Smooth muscle cell (in vitro differentiated cells): ENCODE measurements at regions not wholly inside any gene's neighbourhood (a gene's known extent, or its start where the extent isn't known, plus 50 kb on each side); places are given as distances from the start of the nearest gene placed in this dataset.

Experiments used
- DNase-seq: peaks from one replicate; lab custom pipeline; 2025; ENCODE audit not compliant: unreplicated experiment; lab: John Stamatoyannopoulos, UW
- H2AFZ ChIP-seq: fragments of 200-600 bp; sonication (generic); 2 replicates; pipeline ENCODE4 v1.6.0; 2016; ENCODE audit warnings: antibody characterized with exemption, low read depth, mild to moderate bottlenecking
- H3F3A ChIP-seq: fragments of 200-600 bp; sonication (generic); 2 replicates; pipeline ENCODE4 v1.6.0; 2017; ENCODE audit warnings: antibody characterized with exemption, low read depth
- H3K27ac ChIP-seq: fragments of 200-600 bp; sonication (generic); 2 replicates; pipeline ENCODE4 v1.5.1; 2016; ENCODE audit warnings: low read depth, mild to moderate bottlenecking
- H3K27me3 ChIP-seq: fragments of 200-600 bp; sonication (generic); 2 replicates; pipeline ENCODE4 v1.6.1; 2016; ENCODE audit warnings: low read depth, mild to moderate bottlenecking
- H3K36me3 ChIP-seq: fragments of 200-600 bp; sonication (generic); 2 replicates; pipeline ENCODE4 v1.5.1; 2016; ENCODE audit warnings: low read depth
- H3K4me1 ChIP-seq: fragments of 200-600 bp; sonication (generic); 2 replicates; pipeline ENCODE4 v1.5.1; 2016; ENCODE audit warnings: low read depth
- H3K4me2 ChIP-seq: fragments of 200-600 bp; sonication (generic); 2 replicates; pipeline ENCODE4 v1.6.0; 2016; ENCODE audit warnings: mild to moderate bottlenecking
- H3K4me3 ChIP-seq: fragments of 200-600 bp; sonication (generic); 2 replicates; pipeline ENCODE4 v1.5.1; 2016; ENCODE audit warnings: mild to moderate bottlenecking
- H3K79me2 ChIP-seq: fragments of 200-600 bp; sonication (generic); 2 replicates; pipeline ENCODE4 v1.6.0; 2016; ENCODE audit warnings: low read depth, mild to moderate bottlenecking
- H3K9ac ChIP-seq: fragments of 200-600 bp; sonication (generic); 2 replicates; pipeline ENCODE4 v1.6.0; 2016; ENCODE audit warnings: low read depth
- H3K9me3 ChIP-seq: fragments of 200-600 bp; sonication (generic); replicated peaks from 2 replicates; pipeline ENCODE4 v1.5.1; 2016; ENCODE audit warnings: low read depth
- H4K20me1 ChIP-seq: fragments of 200-600 bp; sonication (generic); 2 replicates; pipeline ENCODE4 v1.6.0; 2016; ENCODE audit warnings: low read depth
- WGBS: methylation state at CpG from one replicate; pipeline ENCODE4 v1.1.7; 2016; ENCODE audit warnings: low lambda C conversion rate; 5-methylcytosine and 5-hydroxymethylcytosine counted together
- TF ChIP-seq, protein P1 (sequence below): fragments of 200-600 bp; sonication (generic); IDR thresholded peaks from 2 replicates; pipeline ENCODE4 v1.5.1; 2017; ENCODE audit warnings: borderline replicate concordance, mild to moderate bottlenecking, antibody characterized with exemption; ENCODE audit not compliant: insufficient read depth, poor library complexity, severe bottlenecking

DNA sequence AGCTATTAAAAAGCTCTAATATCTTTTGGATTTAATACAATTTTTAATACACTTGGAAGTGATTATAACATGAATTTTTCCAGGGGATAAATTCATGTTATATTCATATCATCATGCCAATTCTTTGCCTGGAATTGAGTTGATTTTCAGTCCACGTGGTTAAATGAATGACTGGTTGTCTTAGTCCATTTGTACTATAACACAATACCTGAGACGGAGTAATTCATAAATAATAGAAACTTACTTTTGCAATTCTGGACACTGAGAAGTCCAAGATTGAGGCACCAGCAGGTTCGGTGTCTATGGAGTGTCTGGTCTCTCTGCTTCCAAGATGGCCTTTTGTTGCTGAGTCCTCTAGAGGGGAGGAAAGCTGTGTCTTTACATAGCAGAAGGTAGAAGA lies 66.2 kb upstream of the TRDN start:
- Histone ChIP-seq H2AFZ (no peak overlapping the region), H3K4me2 (no peak overlapping the region), H3K9ac (no peak overlapping the region), H3K4me3 (no peak overlapping the region), H3F3A (no peaks in the 10 kb centered on the region), H3K79me2 (no peaks in the 10 kb centered on the region), H3K36me3 (no peaks in the 10 kb centered on the region), H3K9me3 (no peaks in the 10 kb centered on the region), H3K4me1 (no peaks in the 10 kb centered on the region), H3K27me3 (no peaks in the 10 kb centered on the region), H3K27ac (no peak overlapping the region), H4K20me1 (no peaks in the 10 kb centered on the region)
- DNase-seq = no peak
- WGBS = 94% methylated on average over 3 of the region's 3 CpGs
- TF ChIP-seq, protein P1, sequence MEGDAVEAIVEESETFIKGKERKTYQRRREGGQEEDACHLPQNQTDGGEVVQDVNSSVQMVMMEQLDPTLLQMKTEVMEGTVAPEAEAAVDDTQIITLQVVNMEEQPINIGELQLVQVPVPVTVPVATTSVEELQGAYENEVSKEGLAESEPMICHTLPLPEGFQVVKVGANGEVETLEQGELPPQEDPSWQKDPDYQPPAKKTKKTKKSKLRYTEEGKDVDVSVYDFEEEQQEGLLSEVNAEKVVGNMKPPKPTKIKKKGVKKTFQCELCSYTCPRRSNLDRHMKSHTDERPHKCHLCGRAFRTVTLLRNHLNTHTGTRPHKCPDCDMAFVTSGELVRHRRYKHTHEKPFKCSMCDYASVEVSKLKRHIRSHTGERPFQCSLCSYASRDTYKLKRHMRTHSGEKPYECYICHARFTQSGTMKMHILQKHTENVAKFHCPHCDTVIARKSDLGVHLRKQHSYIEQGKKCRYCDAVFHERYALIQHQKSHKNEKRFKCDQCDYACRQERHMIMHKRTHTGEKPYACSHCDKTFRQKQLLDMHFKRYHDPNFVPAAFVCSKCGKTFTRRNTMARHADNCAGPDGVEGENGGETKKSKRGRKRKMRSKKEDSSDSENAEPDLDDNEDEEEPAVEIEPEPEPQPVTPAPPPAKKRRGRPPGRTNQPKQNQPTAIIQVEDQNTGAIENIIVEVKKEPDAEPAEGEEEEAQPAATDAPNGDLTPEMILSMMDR = no peak

DNA sequence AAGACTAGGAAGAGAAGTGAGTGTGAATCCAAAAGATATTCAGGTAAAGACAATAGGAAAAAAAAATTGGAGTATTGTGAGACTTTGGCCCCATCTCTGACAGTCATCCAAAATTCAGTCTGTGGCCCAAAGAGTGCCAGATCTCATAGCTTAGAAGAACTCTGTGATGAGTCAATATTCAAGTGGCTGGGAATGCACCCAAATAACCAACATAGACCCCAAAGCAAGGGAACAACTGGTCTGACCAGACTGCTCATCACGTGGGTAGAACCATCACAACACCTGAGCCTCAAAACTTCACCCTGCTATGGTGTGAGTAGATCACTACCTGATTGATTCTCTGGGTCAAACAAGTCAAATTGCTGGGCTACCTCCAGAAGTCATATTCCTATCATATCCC lies 51.1 kb upstream of the TRDN start:
- Histone ChIP-seq H3K4me2 (no peak overlapping the region), H3K4me1 (no peaks in the 10 kb centered on the region), H4K20me1 (no peaks in the 10 kb centered on the region), H3F3A (no peaks in the 10 kb centered on the region), H3K27ac (no peak overlapping the region), H3K36me3 (no peaks in the 10 kb centered on the region), H3K79me2 (no peaks in the 10 kb centered on the region), H3K4me3 (no peak overlapping the region), H3K9ac (no peak overlapping the region), H3K9me3 (no peaks in the 10 kb centered on the region), H2AFZ (no peak overlapping the region), H3K27me3 (no peaks in the 10 kb centered on the region)
- DNase-seq = no peak
- TF ChIP-seq, protein P1 = no peak
- 79% methylated on average over 1 of the region's 1 CpG for WGBS
